Stimulated activated naive CD8-positive, alpha-beta T cell treated with anti-CD3 and anti-CD28 coated beads, Interleukin-15, Interleukin-2, amounts not matched to agents 100 ng/mL and 50 ng/mL, for 24 hours (primary cell): ENCODE measurements at regions not wholly inside any gene's neighbourhood (a gene's known extent, or its start where the extent isn't known, plus 50 kb on each side); places are given as distances from the start of the nearest gene placed in this dataset.
"Not testable (repeated sequence)": the region's sequence is repeated elsewhere in the genome, so short reads cannot be mapped to it uniquely, and the experiment has no call there.

Experiments
- H3K27ac Mint-ChIP-seq: one replicate; pipeline ENCODE4 v1.8.0; 2021; ENCODE audit warnings: mild to moderate bottlenecking, mixed read lengths
- H3K27me3 Mint-ChIP-seq: one replicate; pipeline ENCODE4 v1.8.0; 2021; ENCODE audit warnings: mixed read lengths
- H3K36me3 Mint-ChIP-seq: one replicate; pipeline ENCODE4 v1.8.0; 2021; ENCODE audit warnings: low read depth, mixed read lengths
- H3K4me1 Mint-ChIP-seq: one replicate; pipeline ENCODE4 v1.8.0; 2021; ENCODE audit warnings: low read depth, mixed read lengths
- H3K4me3 Mint-ChIP-seq: one replicate; pipeline ENCODE4 v1.8.0; 2021; ENCODE audit warnings: mild to moderate bottlenecking, mixed read lengths
- H3K9me3 Mint-ChIP-seq: one replicate; pipeline ENCODE4 v1.8.0; 2021; ENCODE audit warnings: mixed read lengths

DNA sequence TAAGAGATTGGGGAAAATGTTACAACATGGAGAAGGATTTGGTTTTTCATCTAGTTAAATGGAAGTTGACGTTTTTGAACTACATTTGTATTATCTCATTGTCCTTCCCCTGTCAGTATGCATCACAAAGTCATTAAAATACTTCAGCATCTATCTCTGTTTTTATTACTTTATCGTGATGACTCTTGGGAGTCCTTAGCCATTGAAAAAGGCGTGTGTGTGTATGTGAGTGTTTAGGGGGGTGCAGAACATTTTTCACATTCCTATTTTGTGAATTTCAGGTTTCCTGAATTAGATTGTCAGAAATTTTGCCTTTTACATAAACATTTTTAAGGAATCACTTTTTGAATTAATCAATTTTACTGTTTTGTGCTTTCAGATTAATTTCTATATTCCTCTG, 360.6 kb upstream of the SGO1 start:
- Mint-ChIP-seq H3K4me1 (no peaks in the 10 kb centered on the region), H3K27me3 (no peaks in the 10 kb centered on the region), H3K27ac (no peak overlapping the region), H3K4me3 (no peak overlapping the region), H3K9me3 (peaks cover 4% of the 10 kb centered on the region), H3K36me3 (no peaks in the 10 kb centered on the region)

DNA sequence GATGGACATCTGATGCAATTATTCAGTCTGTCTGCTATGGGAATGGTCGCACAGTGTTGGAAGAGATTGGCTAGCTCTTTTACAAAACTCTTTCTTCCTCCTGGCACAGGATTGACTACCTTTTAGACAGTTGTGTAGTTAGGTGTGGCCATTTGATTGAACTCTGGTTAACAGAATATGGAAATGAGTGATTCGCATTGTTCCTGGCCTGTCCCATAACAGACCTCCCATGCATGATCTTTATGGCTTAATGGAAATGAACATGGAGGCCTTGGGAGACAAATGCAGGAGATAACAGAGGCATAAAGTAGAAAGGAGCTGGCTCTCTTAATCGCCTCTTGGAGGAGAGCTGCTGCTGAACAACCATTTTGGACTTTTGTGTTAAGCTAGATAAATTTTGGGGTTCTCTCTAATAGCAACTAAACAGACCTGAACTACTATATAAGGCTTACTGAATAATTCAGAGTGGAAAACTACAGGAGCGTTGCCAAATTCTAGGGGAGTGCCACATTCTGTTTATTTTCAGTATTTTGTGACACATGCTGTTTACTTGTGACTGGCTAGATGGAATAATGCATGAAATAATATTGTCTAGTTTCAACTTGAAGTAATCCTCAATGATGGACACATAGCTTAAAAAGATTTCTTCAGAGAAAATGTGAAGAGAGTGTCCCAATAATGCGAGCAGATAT, 357.7 kb upstream of the SGO1 start:
- H3K27me3 Mint-ChIP-seq: no peaks in the 10 kb centered on the region
- H3K36me3 Mint-ChIP-seq: no peaks in the 10 kb centered on the region
- H3K27ac Mint-ChIP-seq: no peak overlapping the region
- H3K4me1 Mint-ChIP-seq: no peaks in the 10 kb centered on the region
- no peak overlapping the region for H3K4me3 Mint-ChIP-seq
- peaks cover 9% of the 10 kb centered on the region for H3K9me3 Mint-ChIP-seq

DNA sequence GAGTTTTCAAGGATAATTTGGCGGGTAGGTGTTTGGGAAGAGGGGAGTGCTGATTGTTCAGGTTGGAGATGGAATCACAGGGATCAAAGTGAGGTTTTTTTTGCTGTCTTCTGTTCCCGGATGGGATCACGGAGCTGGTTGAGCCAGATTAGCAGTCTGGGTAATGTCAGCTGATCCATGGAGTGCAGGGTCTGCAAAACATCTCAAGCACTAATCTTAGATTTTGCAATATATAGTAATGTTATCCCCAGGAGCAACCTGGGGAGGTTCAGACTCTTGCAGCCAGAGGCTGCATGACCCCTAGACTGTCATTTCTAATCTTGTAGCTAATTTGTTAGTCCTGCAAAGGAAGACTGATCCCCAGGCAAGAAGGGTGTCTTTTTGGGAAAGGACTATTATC, 354.1 kb upstream of the SGO1 start:
- Mint-ChIP-seq H3K36me3 (no peaks in the 10 kb centered on the region), H3K4me1 (no peaks in the 10 kb centered on the region), H3K27me3 (no peaks in the 10 kb centered on the region), H3K27ac (no peak overlapping the region), H3K9me3 (peaks cover 4% of the 10 kb centered on the region), H3K4me3 (no peak overlapping the region)

DNA sequence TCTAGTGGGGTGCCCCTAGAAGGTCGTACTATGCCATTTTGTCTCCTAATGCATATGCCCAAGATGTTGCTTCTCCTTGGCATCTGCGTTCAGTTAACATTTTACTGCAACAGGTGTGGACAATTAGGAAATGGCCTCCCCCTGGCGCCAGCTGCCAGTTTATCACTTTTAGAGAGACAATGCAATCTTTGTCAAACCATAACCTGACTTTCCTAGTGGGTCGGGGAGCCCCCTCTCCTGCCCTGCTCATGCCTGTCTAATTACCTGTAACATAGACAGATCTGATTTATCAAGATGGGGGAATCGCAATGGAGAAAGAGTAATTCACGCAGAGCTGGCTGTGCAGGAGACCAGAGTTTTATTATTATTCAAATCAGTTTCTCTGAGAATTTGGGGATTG, 353.7 kb upstream of the SGO1 start:
- no peak overlapping the region for H3K27ac Mint-ChIP-seq
- no peaks in the 10 kb centered on the region for H3K4me1 Mint-ChIP-seq
- H3K36me3 Mint-ChIP-seq: no peaks in the 10 kb centered on the region
- H3K4me3 Mint-ChIP-seq: no peak overlapping the region
- H3K9me3 Mint-ChIP-seq: peaks cover 4% of the 10 kb centered on the region
- H3K27me3 Mint-ChIP-seq: no peaks in the 10 kb centered on the region

DNA sequence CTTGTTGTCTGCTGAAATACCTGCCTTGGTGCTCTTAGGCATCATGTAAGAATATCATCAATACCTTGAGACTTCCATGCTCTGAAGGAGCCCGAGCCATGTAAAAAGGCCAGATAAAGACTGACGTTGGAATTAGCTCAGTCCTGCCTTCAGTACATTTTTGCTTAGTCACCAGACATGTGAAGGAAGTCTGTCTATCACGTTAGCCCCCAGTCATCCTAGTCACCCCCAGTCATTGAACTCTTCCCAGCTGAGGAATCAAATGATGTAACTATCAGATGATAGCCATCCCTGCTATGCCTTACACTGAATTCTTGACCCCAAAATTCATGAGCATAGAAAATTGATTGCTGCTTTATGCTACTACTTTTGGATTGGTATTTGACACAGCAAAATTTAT, 351.2 kb upstream of the SGO1 start:
- Mint-ChIP-seq H3K27ac (no peak overlapping the region), H3K36me3 (no peaks in the 10 kb centered on the region), H3K4me3 (no peak overlapping the region), H3K9me3 (peaks cover 4% of the 10 kb centered on the region), H3K27me3 (no peaks in the 10 kb centered on the region), H3K4me1 (no peaks in the 10 kb centered on the region)

DNA sequence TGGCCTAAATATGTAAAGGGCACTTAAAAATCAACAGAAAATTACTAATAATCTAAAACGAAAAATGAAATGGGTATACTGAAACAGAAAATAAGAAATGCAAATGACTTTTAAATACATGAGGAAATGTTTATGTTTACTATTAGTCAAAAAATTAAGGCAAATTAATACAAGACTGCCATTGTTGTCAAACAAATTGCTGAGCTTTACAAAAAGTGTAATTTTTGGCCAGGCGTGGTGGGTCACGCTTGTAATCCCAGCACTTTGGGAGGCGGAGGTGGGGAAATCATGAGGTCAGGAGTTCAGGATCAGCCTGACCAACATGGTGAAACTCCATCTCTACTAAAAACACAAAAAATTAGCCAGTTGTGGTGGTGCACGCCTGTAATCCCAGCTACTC, 343.9 kb upstream of the SGO1 start:
- Mint-ChIP-seq H3K9me3 (no peaks in the 10 kb centered on the region), H3K36me3 (no peaks in the 10 kb centered on the region), H3K27me3 (no peaks in the 10 kb centered on the region), H3K27ac (no peak overlapping the region), H3K4me1 (no peaks in the 10 kb centered on the region), H3K4me3 (no peak overlapping the region)

DNA sequence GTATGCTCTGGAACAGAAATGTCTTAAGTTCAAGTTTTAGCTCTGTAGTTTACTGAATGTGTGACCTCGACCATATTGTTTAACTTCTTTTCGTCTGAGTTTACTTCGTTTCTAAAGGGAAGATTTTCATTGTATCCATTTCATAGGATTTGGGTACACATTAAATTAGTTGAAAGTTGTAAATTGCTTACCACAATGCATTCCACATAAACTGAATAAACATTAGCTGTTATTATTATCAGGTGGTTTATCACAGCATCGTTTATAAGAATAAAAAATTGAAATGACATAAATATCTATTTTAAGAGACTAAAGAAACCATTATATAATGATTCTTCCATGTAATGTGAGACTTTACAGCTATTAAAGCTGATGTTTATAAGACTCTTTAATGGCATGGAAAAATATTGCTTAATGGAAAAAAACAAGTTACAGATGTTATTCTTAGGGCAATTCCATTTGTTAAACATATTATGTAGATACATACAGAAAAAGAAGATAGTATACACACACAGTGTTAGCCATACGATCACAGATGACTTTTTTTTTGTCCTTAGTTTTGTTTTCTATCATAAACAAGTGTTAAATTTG, 342.3 kb upstream of the SGO1 start:
- Mint-ChIP-seq H3K4me1 (no peaks in the 10 kb centered on the region), H3K36me3 (no peaks in the 10 kb centered on the region), H3K27me3 (no peaks in the 10 kb centered on the region), H3K27ac (no peak overlapping the region), H3K4me3 (no peak overlapping the region), H3K9me3 (no peaks in the 10 kb centered on the region)

DNA sequence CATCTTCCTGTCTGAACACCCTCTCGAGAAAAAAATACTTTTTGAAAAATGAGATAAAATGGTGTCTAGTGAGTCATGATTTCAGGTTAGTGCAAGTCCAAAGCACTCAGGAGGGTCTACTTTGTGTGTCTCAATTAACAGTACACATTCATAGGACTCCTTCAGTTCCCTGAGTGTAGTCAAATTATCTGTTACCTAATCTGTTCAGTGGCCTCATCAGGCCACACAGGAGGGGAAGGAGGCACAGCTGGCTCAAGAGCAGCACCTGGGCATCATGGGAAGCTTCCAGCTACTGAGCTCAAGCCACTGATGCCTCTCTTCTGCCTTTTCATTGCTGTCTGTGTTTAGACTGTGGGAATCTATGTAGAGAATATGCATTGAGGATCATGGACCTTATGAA, 341.4 kb upstream of the SGO1 start:
- Mint-ChIP-seq H3K4me1 (no peaks in the 10 kb centered on the region), H3K27me3 (no peaks in the 10 kb centered on the region), H3K27ac (no peak overlapping the region), H3K36me3 (no peaks in the 10 kb centered on the region), H3K9me3 (no peaks in the 10 kb centered on the region), H3K4me3 (no peak overlapping the region)

DNA sequence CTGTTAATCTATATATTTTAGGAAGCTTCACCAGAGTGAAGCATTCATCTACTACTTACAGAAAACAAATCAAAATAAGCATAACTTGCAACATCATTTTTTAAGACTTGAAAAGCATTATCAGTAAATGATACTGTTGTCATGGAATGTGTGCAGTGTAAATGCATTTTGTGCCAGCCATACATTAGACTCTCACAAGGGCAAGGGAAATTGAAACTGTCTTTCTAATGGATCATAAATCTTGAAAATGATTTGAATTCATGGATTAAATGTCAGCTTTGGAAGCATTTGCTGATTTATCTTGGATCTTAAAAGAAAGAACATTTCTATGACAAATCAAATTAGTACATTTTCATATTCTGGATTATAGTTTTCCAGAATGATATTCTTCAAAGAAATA, 338.3 kb upstream of the SGO1 start:
- no peaks in the 10 kb centered on the region for H3K36me3 Mint-ChIP-seq
- no peak overlapping the region for H3K27ac Mint-ChIP-seq
- H3K4me1 Mint-ChIP-seq: no peaks in the 10 kb centered on the region
- peaks cover 10% of the 10 kb centered on the region for H3K9me3 Mint-ChIP-seq
- no peak overlapping the region for H3K4me3 Mint-ChIP-seq
- no peaks in the 10 kb centered on the region for H3K27me3 Mint-ChIP-seq

DNA sequence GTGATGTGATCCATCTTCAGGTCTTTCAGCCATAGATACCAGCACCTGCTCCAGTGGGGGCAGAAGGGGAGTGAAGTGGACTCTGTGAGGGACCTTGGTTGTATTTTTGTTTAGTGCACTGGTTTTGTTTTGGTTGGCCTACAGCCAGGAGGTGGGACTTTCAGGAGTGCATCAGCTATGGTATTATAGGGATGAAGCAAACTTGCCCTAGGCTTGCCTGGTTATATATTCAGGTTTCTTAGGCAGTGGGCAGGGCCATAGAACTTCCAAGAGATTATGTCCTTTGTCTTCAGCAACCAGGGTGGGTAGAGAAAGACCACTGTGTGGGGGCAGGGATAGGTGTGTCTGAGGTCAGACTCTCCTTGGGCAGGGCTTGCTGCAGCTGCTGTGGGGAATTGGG, 337.3 kb upstream of the SGO1 start:
- H3K4me3 Mint-ChIP-seq: no peak overlapping the region
- no peaks in the 10 kb centered on the region for H3K27me3 Mint-ChIP-seq
- no peaks in the 10 kb centered on the region for H3K4me1 Mint-ChIP-seq
- H3K36me3 Mint-ChIP-seq: no peaks in the 10 kb centered on the region
- no peak overlapping the region for H3K27ac Mint-ChIP-seq
- peaks cover 10% of the 10 kb centered on the region for H3K9me3 Mint-ChIP-seq

DNA sequence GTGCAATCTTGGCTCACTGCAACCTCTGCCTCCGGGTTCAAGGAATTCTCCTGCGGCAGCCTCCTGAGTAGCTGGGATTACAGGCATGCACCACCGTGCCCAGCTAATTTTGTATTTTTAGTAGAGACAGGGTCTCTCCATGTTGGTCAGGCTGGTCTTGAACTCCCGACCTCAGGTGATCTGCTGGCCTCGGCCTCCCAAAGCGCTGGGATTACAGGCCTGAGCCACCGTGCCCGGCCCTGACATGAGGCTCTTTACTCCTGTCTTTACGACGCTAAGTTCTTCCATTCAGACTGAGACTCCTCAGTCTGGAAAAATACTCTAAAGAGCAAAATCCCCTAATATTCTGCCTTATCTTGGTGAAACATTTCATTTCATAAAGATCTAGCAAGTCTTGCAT, 331.3 kb upstream of the SGO1 start:
- peaks cover 14% of the 10 kb centered on the region for H3K9me3 Mint-ChIP-seq
- H3K4me3 Mint-ChIP-seq, H3K4me1 Mint-ChIP-seq, H3K27me3 Mint-ChIP-seq, H3K36me3 Mint-ChIP-seq, H3K27ac Mint-ChIP-seq: not testable (repeated sequence)

DNA sequence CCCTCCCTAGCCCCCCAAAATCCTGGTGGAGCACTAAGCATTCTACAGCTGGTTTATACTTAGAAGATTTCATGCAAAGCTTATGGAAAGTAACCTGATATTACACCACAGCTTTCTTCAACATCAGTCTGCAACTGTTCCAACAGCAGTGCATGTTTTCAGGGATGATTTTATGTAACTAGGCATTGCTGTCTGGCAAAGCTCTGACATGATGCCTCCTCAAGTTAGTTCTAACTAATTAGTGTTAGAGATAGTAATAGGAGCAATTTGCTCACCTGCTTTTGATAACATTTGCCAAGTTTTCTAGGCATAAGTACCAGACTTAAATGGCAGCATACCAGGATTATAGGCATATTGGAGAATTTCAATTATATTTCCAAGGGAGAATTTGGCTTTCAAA, 330.3 kb upstream of the SGO1 start:
- no peaks in the 10 kb centered on the region for H3K36me3 Mint-ChIP-seq
- no peak overlapping the region for H3K27ac Mint-ChIP-seq
- no peaks in the 10 kb centered on the region for H3K4me1 Mint-ChIP-seq
- H3K4me3 Mint-ChIP-seq: no peak overlapping the region
- H3K27me3 Mint-ChIP-seq: no peaks in the 10 kb centered on the region
- peaks cover 16% of the 10 kb centered on the region for H3K9me3 Mint-ChIP-seq

DNA sequence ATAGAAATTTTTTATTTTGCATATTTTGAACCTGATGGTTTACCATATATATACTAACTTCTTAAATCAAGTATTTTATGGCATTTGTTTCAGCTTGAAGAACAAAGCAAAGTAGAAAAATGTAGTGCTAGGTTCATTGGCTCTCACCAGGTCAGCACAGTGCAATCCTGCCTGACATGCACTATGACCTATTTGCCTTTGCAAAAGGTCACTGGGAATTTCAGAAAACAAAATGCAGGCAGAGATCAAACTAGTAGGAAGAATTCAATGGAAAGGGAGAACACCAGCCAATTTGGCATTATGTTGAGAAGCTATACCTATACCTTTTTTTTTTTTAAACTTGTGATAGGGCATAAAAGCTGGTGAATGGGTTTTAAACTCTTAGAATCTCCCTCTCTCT, 329.8 kb upstream of the SGO1 start:
- Mint-ChIP-seq H3K27ac (no peak overlapping the region), H3K4me1 (no peaks in the 10 kb centered on the region), H3K27me3 (no peaks in the 10 kb centered on the region), H3K9me3 (peaks cover 15% of the 10 kb centered on the region), H3K4me3 (no peak overlapping the region), H3K36me3 (no peaks in the 10 kb centered on the region)

DNA sequence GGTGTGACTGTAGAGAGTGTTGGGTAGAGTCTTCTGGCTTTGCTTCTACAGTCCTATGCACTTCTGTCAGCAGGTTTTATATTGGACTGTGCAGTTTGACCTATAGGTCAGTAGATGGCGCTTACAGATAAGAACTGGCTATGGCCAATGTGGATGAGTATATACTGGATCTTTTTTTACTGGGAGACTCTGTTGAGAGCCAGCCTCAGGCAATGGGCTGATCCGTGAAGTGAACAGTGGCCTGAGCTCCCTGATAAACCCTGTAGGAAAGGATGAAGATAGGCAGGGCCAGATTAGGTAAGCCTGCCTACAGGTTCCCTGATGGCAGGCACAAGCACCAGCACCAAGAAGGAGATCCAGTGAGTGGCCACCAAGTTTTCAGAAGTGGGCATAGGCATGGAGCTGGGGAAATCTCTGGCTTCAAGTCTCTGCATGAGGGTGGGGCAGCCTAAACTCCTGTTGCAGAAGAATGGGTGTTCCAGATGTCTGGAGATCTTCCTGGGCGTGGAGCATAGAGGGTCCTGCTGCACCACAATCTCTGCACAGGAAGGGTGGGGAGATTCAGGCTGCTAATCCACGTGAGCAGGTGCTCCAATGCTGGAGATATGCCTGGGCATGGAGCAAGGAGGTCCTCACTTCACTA, 326.0 kb upstream of the SGO1 start:
- Mint-ChIP-seq H3K27ac (no peak overlapping the region), H3K4me3 (no peak overlapping the region), H3K9me3 (peaks cover 16% of the 10 kb centered on the region), H3K4me1 (no peaks in the 10 kb centered on the region), H3K36me3 (no peaks in the 10 kb centered on the region), H3K27me3 (no peaks in the 10 kb centered on the region)

DNA sequence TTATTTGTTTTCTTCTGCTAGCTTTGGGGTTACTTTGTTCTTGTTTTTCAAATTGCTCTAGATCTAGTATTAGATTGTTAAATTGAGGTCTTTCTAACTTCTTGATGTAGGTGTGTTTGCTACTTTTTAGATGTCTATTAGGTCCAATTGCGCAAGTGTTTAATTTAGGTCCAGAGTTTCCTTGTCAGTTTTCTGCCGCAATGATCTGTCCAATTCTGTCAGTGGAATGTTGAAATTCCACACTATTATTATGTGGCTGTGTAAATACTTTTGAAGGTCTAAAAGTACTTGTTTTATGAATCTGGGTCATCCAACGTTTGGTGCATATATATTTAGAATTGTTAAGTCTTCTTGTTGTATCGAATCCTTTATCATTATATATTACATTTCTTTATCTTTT, 324.4 kb upstream of the SGO1 start:
- H3K27ac Mint-ChIP-seq: no peak overlapping the region
- no peaks in the 10 kb centered on the region for H3K4me1 Mint-ChIP-seq
- H3K27me3 Mint-ChIP-seq: no peaks in the 10 kb centered on the region
- H3K9me3 Mint-ChIP-seq: peaks cover 27% of the 10 kb centered on the region
- no peaks in the 10 kb centered on the region for H3K36me3 Mint-ChIP-seq
- H3K4me3 Mint-ChIP-seq: no peak overlapping the region
